GM18511 (cell line): ENCODE measurements at regions not wholly inside any gene's neighbourhood (a gene's known extent, or its start where the extent isn't known, plus 50 kb on each side); places are given as distances from the start of the nearest gene placed in this dataset.

ENCODE experiments used
- ATAC-seq: cut with Tn5 transposase; IDR thresholded peaks from one replicate; pipeline ENCODE4 v1.9.1; 2021; ENCODE audit warnings: mild to moderate bottlenecking, moderate library complexity; ENCODE audit not compliant: unreplicated experiment

DNA sequence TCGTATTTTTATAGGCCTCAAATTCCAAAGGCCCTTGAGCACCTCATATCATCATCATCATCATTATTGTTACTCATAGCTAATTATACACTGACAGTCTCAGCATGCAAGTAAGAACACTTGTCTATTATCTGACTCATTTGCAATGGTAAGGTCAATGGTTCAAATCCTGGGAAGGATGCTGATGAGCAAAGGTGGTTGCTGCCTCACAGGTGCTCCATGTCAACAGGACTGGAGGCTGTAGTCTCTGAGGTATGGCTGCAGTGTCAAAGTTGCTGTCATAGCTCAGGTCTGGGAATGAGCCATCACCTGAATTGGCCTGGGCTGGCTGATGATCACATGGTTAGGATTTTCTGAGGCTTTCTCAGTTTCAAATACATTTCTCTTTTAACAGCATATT, 379.3 kb downstream of the BCL11A start:
- ATAC-seq: no peak

DNA sequence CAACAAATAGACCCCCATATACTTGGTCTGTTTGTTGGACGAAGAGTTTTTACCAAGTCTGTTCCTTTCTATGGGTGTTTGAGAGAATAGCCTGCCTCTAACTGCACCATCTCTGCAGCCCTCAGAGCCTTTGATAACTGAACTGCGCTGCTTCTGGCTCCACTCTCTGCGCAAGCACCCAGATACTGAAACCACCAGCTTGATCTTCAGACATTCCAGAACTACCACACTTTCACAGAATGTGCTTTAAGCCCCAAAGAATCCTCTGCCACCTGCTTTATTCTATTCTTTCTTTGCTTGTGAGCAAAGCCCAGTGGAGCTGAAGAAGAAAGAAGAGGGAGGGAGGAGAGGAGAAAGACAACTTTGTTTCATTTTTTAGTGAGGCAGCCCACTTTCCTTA, 380.7 kb downstream of the BCL11A start:
- no peak for ATAC-seq

DNA sequence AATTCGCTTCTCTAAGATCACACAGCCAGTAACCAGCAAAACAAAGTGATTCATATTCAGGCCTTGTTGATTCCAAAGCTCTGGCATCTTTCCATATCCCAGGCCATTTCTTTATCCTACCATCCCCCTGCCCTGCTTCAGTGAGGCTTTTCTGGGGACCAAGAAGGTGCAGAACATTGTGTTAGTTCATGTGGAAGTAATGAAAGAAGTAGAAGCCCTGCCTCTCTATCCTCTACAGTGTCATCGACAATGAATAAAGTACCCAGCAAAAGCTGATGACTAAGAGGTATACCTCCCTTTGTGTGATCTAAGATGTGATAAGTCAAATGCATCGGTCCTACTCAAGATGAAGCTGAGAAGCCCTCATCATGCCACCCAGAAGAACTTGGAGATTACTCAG, 383.2 kb downstream of the BCL11A start:
- no peak for ATAC-seq

DNA sequence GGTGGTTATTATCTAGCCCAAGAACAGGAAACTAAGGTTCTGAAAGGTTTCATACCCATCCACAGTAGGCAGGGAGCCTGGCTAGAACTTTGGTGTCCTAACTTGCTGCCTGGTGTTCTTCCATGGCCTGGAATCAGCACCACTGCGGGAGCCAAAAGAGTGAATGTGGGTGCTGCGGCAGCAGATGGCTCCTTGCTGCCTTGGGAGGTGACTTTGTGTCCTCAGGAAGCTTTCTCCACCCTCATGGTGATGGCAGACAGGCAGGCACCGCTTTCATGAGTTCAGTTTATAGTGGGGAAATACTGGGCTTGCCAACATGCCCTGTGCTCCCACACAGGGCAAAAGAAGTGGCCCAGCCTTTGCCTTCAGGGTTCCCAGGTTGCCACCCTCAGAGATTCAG, 385.2 kb downstream of the BCL11A start:
- no peak for ATAC-seq

DNA sequence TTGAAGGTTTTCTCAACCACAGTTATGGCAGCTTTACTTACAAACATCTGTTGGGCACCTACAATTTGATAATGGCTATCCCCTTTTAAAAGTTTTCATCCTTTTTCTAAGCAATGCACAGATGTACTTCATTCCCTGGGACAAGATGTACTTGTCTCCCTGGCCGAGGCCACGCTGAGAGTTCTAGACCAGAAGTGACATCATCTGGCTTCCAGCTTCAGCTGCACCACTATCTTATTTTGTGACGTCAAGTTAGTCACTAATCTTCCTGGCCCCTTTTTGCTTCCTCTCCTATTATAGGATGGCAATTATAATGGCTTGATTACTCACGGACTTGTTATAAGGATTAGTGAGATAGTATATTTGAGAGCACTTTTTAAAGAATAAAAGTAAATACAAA, 386.4 kb downstream of the BCL11A start:
- no peak for ATAC-seq

DNA sequence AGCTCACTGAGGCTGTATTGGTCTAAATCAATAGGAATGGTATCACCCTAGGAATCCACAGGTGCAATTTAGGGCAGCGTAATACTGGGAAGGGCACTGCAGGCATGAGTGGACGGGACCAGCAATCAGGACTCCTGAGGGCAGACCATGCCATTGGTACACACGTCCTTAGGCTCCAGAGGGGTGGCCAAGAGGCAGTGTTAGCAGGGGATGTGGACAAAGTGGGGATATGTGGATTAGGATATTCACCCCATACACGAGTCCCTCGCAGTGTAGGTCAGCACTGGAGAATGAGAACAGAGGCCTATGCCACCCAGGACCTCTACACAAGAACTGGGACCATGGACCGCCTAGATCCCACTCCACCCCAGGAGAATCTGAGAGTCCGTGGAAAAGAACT, 389.8 kb downstream of the BCL11A start:
- no peak for ATAC-seq

DNA sequence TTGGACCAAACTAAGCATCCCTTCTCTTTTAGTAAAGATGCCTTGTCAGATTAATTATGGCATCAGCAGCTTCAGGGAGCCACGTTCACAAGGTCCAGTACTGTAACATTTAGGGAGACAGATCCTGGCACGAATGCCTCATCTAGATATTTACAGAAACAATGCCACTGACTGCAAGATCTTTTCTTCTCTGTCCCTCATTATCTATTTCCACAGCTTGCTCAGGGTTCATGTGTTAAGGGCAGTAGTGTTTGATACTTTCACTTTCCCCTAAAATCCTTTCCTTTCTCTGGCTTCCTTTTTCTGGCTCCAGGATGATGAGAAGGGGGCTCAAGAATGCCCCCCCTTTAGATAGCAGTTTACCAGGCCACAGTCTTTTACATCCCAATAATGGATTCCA, 393.9 kb downstream of the BCL11A start:
- ATAC-seq: no peak

DNA sequence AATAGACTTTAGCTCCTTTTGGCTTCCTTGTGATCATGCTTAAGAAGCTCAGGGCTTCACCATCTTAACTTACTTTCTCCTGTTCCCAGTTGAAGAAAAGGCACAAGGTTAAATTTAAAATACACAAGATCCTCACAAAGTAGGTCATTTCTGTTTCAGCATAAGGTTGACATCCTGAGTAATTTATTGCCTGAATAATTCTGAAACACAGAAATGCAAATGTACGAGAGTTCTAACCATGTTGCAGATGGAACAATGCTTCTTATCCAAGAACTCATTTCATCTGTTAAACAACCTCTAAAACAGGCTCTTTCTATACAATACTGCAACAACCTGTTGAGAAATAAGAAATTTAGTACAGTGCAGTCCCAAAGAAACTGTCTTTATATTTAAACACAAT, 395.2 kb downstream of the BCL11A start:
- no peak for ATAC-seq

DNA sequence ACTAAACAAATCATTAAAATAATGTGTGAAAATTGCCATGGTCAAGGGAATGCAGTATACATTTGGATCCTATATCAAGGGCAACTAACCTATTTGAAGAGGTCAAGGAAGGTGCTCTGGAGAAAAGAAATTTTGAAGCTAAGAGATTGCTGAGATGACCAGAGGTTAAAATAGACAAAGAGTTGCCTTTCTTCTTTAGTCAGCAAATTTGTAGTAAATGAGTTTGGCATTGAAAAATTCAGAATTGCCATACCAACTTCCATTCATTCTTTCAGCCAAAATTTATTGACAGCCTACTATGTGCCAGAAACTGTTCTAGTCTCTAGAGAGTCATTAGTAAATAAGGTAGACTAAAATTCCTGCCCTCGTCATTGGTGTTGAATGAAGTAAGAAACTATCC, 396.2 kb downstream of the BCL11A start:
- no peak for ATAC-seq

DNA sequence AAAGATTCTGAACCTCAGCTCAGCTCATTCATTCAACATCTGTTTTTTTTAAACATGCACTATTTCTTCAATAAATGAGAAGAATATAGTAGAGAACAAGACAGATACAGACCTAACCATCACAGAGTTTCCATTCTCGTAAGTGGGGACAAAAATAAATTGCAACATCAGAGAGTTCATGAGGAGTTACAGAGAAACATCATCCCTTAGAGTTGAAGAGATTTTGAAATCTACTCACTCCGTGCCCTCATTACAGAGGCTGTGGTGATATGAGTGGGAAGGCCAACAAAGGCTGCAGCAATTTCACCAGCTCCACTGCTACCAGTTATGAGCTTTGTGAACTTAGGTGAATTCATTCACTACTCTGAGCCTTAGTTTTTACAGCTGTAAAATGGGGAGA, 399.3 kb downstream of the BCL11A start:
- no peak for ATAC-seq

DNA sequence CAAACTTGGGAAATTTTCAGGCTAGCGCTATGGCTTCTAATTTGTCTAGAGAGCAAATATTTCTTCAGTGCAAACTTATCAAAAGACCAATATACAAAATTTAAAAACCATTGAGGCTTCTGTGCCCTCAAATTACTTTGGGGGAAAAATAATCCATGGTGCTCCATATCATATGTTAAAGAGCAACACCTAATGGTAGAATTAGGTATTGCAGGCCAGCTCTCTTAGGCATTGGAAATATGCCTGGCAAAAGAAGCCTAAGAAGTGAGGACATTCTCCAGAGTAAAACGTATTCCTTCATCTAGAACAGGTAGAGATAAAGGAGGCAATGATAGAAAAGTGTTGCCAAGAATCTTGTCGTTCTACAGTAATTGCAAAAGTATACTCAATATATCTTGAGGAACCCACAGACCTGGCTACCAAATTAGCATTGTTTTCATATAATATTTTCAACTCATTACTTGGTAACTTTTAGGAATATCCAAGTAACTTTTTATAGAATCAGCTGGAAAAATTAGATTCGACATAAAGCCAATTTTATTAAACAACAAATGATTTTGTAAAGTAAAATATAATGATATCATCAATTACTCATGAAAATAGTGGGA, 401.1 kb downstream of the BCL11A start:
- no peak for ATAC-seq

DNA sequence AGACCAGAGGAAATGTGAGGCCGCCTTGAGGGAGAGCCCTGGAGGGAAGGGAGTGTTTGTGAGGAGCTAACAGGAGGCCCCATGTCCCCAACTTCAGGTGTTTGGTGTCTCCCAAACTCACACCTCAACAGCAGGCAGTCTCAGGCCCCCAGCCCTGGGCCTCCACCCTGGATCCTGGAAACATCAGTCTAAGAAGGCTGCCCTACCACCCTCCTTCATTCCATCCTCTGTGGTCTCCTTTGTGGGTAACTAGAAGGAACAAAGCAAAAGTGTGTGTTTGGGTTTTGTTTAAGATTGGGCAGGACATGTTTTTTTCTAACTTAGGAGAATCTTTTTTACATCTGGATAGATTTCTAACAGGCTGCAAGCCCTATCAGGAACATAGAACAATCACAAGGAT, 404.3 kb downstream of the BCL11A start:
- no peak for ATAC-seq

DNA sequence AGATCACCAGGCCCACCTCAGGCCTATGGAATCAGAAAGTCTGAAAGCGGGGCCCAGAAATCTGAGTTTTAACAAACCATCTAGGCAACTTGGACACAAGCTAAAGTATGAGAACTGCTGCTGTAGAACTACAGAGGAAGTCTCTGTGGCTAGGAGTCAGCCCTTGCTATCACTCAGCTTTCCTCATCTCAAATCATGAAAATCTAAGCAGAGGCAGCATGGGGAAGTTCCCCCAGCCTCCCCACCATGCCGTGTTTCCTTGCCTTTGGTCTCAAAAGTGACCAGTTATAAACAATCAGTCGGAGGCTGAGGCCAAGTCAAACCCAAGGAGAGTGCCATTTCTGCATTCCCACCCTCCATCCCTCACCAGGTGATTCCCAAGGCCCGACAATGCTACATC, 404.7 kb downstream of the BCL11A start:
- no peak for ATAC-seq

DNA sequence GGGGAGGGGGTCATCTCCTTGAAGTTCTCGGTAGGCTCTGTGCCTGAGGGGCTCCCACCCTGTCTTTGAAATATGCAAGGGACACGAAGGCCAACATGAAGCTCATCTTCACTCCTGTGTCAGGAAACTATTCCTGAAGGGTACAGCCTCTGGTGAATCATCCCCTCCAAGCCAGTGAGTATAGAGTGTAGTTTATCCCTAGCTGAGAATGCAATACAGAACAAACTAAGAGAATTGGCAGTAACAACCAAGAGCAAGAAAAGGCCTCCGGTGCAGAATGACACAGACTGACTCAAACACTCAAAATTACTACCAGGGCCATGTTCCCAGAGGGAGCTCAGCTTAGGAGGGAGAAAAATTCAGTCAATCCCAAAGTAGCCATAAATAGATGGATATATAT, 413.3 kb downstream of the BCL11A start:
- ATAC-seq: no peak

DNA sequence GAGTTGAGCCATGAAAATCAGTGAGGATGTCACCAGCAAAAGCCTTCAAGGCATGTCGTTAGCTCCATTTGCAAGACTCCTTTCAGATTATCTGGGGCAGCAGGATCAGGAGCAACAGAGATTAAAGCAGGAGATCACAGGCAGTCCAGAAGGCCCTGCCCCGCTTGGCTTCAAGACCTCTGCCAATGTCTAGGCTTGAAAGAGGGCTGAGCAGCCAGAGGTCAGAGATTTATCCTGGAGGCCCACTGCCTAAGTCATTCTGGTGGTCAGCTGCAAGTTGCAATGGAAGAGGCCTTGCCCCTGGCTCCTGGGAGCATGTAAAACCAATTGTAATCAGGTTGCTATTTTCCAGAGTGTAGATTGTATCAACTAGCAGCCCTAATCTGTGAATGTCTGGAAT, 416.5 kb downstream of the BCL11A start:
- ATAC-seq: no peak

DNA sequence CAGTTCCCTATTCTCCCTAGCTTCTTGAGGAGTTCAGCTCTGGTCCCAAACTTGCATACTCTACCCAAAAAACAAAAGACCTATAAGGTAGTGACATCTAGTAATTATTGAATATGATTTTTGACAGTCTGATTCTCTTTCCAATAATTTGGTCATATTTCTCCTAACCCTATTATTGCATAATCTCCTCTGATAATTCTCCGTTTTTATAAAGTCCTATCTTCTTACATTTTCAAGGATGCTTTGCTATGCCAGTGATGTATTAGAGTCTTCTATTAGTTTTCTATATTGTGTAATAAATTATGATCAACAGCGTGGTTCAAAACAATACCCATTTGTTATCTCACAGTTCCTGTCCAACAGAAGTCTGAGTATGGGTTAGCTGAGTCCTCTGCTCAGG, 426.3 kb downstream of the BCL11A start:
- no peak for ATAC-seq

DNA sequence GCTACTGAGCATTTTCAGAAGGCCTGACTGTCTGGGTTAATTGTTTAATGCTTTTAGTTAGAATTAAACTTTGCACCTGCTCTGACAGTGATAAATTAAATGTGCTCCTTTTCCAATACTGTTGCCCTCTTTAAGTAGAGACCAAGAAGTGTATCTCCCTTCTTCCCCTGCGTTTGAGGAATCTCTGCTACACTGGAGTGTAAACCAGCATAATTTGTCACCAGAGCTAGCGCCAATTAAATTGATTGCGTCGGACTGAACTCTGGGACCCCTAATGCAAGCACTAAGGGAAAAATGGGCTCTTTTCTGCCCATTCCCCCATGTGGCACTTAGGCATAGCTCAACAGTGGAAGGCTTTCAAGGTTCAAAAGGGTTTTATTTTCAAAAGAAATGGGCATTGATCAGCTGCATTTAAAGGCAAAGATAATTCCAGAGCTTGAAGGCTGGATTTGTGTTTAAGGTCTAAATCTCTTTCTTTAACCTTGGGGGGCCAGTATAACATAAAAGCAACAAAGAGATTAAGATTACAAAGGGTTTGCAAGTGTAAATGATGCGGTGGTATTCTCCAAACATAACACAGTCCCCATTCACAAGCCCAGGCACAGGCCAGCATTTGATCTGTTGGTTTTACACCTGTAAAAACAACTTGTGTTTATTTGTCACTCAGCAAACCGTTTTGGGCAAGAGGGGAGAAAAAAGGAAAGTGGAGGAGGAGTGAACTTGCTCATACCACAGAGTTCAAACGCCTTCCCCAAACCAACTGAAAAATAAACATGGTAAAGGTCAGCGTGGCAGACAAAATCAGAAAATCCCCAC, 427.6 kb downstream of the BCL11A start:
- ATAC-seq: no peak

DNA sequence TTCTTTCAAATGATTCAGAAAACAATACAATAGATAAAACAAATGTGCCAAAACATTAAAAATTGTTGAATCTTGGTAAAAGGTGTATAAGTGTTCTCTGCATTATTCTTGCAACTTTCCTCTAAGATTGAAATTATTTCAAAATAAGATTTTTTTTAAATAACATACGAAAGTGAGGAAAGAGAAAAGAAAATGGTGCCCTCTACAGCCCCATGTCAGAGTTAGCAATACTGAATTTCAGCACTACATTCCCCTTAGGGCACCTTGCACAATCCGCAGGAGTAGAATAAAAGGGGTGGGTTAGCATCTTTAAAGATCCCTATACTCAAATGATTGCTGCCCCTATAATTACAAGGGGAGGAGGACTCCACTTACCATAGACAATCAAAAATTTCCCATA, 433.7 kb downstream of the BCL11A start:
- ATAC-seq: no peak

DNA sequence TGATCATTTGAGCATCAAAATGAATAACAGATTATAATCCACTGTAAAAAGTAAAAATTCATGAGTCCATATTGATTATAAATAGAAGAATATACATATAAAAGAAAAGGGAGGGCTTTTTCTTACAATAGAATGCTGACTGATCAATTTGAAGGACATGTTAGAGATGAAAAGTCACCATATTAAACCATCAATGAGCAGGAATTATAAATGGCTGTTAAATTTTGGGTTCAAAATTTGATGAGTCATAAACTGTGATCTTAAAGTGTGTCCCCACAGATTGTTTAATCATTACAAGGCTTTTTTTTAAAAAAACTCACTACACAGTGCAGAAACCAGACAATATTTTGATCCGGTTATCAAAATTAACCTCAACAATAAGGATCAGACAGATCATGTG, 434.5 kb downstream of the BCL11A start:
- no peak for ATAC-seq

DNA sequence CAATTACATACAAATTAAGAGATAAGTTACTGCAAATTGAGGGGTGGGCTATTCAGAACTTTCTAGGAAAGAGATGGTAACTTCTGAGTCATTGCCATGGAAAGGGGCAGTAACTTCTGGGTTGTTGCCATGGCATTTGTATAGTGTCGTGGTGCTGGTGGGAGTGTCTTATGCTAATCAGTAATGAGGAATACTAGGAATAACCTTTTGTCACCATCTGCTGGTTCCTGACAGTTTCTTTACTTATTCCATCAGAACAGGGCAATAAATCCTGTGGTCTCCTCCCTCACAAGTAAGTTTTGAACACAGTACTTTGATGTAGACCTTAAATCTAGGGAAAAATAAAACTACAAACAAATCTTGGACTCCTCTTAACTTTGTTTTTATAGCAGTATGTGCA, 435.4 kb downstream of the BCL11A start:
- no peak for ATAC-seq

DNA sequence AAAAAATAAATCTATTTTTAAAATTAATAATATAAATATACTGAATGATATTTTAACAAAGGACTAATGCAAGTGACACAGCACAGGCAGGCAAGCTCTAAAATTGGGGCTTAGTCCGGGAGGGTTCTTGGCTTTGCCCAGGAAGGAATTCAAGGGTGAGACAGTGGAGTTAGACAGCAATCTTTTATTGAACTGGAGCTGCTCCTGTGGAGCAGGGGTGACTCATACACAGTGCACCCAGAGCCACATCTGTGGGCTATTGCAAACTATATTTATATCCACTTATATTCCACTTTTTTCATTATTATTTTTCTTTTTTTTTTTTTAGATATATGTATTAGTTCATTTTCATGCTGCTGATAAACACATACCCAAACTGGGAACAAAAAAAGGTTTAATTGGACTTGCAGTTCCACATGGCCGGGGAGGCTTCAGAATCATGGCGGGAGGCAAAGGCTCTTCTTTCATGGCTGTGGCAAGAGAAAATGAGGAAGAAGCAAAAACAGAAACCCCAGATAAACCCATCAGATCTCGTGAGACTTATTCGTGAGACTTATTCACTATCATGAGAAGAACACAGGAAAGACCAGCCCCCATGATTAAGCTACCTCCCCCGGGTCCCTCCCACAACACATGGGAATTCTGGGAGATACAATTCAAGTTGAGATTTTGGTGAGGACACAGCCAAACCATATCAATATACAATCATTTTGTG, 437.1 kb downstream of the BCL11A start:
- ATAC-seq: no peak

DNA sequence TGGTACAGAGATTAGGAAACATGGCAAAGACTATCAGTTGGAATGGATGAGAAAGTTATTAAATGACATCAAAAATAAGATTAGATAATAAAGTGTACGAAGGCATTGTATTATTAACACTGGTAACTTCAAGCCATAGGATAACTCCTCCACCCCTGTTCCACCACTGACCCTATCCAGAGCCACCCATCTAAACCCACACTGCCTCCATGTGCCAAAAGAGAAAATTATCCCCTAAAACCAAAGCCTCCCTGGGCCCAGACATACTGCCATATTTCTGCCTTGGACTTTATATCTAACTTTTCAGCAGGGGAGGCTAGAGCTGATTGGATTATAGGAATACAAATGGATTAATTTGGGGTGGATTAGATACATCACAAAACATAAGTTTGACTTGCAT, 443.7 kb downstream of the BCL11A start:
- no peak for ATAC-seq
